ENCODE measurements at regions not wholly inside any gene's neighbourhood (a gene's known extent, or its start where the extent isn't known, plus 50 kb on each side); places are given as distances from the start of the nearest gene placed in this dataset.

DNA sequence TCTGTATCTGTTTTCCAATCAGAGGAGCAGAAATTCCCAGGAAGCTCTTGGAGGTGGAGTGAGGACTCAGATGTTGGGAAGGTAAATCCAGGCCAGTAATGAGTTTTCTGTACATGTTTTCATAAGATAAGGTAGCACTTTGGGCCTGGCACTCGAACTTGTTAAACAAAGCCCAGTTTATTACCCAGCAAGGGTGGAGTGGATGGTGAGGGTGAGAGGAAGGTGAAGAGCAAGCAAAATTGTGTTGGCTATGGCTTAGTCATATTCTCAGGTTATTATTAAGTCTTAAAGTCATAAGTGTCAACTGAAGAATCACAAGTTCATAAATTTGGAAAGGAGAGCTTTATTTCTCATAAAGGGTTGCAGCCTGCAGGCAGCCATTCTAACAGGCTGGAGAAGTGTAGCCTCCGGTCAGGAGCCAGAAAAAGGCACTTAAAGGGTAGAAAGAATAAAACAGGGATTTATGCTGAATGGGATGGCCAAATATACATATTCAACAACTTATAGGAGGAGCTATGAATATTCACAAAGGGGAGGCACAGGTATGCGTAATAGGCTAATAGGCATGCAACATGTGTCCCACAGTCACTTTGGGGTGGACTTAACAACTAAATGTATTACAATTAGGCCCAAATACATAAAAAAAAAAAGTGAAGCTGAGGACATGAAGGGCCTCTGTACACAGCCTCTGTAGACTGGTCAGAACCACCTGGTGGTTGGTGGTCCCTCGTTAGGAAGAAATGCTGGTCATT is 523.9 kb downstream of the LMO4 start:
- intact Hi-C loops (cut with DNase I): no loop called here
- FAIRE-seq (no peak), DNase-seq (no peak)

DNA sequence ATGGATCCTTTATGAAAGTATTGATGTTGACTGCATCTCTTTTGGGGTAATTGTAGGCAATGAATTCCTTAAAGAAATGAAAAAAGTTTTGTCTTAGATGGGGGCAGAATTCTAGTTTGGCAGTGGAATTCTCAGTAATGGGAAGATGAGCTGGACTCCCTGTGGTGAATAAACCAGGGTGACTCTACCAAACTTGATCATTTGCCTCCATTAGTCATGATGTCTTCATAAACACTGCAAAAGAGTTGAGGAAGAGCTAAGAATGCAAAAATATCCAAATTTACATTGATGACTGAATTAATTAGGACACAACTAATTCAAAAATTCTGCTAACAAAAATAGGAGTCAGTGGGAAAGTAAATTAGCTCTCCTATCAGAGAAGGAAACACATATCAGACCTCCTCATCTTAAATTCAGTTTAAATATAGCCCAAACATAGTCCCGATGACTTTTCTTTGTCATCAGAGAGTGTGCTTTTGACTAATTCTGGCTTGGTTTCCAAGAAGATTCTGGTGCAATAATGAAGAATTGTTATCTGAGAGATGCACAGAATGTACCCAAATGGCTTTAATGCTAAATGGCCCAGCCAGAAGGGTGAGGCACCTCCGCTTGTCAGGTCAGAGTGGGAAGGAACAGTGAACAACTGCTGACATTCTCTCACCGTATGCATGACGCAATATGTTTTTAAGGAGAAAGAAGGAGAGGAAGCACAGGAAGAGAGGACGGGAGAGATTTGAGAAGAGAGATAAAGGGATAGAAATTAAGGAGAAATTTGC is 525.1 kb downstream of the LMO4 start:
- no peaks in the 10 kb centered on the region for H3K36me3 ChIP-seq (ENCODE audit: control insufficient read depth in 2 of 3, insufficient read depth in 3 of 3, low read length in 3 of 3)
- no peak overlapping the region for H3K4me3 ChIP-seq (ENCODE audit: low read length in 3 of 3)
- intact Hi-C loops (cut with DNase I): no loop called here
- no peak overlapping the region for H3K9ac ChIP-seq (ENCODE audit: low read length in 3 of 3)
- H3K27me3 ChIP-seq (ENCODE audit: control insufficient read depth, insufficient read depth, low read length): no peaks in the 10 kb centered on the region
- H3K4me1 ChIP-seq (ENCODE audit: control insufficient read depth in 2 of 3, insufficient read depth in 2 of 3, low read depth in 1 of 3, low read length in 3 of 3): no peaks in the 10 kb centered on the region
- TF ChIP-seq, protein P1, sequence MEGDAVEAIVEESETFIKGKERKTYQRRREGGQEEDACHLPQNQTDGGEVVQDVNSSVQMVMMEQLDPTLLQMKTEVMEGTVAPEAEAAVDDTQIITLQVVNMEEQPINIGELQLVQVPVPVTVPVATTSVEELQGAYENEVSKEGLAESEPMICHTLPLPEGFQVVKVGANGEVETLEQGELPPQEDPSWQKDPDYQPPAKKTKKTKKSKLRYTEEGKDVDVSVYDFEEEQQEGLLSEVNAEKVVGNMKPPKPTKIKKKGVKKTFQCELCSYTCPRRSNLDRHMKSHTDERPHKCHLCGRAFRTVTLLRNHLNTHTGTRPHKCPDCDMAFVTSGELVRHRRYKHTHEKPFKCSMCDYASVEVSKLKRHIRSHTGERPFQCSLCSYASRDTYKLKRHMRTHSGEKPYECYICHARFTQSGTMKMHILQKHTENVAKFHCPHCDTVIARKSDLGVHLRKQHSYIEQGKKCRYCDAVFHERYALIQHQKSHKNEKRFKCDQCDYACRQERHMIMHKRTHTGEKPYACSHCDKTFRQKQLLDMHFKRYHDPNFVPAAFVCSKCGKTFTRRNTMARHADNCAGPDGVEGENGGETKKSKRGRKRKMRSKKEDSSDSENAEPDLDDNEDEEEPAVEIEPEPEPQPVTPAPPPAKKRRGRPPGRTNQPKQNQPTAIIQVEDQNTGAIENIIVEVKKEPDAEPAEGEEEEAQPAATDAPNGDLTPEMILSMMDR (IDR thresholded peaks at IDR 0.05; ENCODE audit: borderline replicate concordance, extremely low read depth, insufficient read depth): no peak
- H3K27ac ChIP-seq (ENCODE audit: low read depth in 2 of 2, low read length in 2 of 2): no peak overlapping the region
- peaks cover 0 to 4% (median 0%) of the 10 kb centered on the region in 3 donors for H3K9me3 ChIP-seq (ENCODE audit: control insufficient read depth in 2 of 3, insufficient read depth in 1 of 3, low read length in 3 of 3)
- FAIRE-seq: no peak
- DNase-seq: peak in 1 of 5 donors; percentile 62

More for the DNA sequence above, 523.9 kb downstream of the LMO4 start:
- Histone ChIP-seq H3K27ac (ENCODE audit: low read depth in 2 of 2, low read length in 2 of 2) (no peak overlapping the region), H3K9me3 (ENCODE audit: control insufficient read depth in 2 of 3, insufficient read depth in 1 of 3, low read length in 3 of 3) (peaks cover 0 to 2% (median 0%) of the 10 kb centered on the region in 3 donors), H3K4me3 (ENCODE audit: low read length in 3 of 3) (no peak overlapping the region), H3K27me3 (ENCODE audit: control insufficient read depth, insufficient read depth, low read length) (no peaks in the 10 kb centered on the region), H3K9ac (ENCODE audit: low read length in 3 of 3) (no peak overlapping the region), H3K4me1 (ENCODE audit: control insufficient read depth in 2 of 3, insufficient read depth in 2 of 3, low read depth in 1 of 3, low read length in 3 of 3) (no peaks in the 10 kb centered on the region), H3K36me3 (ENCODE audit: control insufficient read depth in 2 of 3, insufficient read depth in 3 of 3, low read length in 3 of 3) (no peaks in the 10 kb centered on the region)
- TF ChIP-seq, protein P1 (IDR thresholded peaks at IDR 0.05; ENCODE audit: borderline replicate concordance, extremely low read depth, insufficient read depth): no peak

DNA sequence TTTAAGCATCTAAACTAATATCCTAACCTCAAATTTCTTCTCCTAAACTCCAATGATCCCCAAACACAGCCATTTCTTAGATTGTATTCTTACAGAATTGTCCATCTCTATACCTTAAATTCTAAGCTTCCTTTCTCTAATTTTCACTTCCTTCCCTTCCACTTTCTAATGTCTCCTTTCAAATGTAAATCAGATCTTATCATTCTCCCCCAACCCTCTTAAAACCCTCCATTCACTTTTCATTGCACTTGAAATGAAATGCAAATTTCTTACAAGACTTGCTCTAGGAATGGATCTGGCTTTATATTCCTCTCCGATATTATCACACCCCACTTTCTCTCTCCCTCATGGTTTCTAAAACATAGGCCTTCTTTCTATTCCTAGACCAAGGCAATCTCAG is 534.6 kb downstream of the LMO4 start:
- FAIRE-seq: no peak
- TF ChIP-seq, protein P1 (IDR thresholded peaks at IDR 0.05; ENCODE audit: borderline replicate concordance, extremely low read depth, insufficient read depth): no peak
- H3K36me3 ChIP-seq (ENCODE audit: control insufficient read depth in 2 of 3, insufficient read depth in 3 of 3, low read length in 3 of 3): no peaks in the 10 kb centered on the region
- H3K4me3 ChIP-seq (ENCODE audit: low read length in 3 of 3): no peak overlapping the region
- H3K4me1 ChIP-seq (ENCODE audit: control insufficient read depth in 2 of 3, insufficient read depth in 2 of 3, low read depth in 1 of 3, low read length in 3 of 3): no peaks in the 10 kb centered on the region
- H3K27me3 ChIP-seq (ENCODE audit: control insufficient read depth, insufficient read depth, low read length): no peaks in the 10 kb centered on the region
- H3K9ac ChIP-seq (ENCODE audit: low read length in 3 of 3): no peak overlapping the region
- DNase-seq: no peak
- intact Hi-C loops (cut with DNase I): no loop called here
- no peak overlapping the region for H3K27ac ChIP-seq (ENCODE audit: low read depth in 2 of 2, low read length in 2 of 2)
- H3K9me3 ChIP-seq (ENCODE audit: control insufficient read depth in 2 of 3, insufficient read depth in 1 of 3, low read length in 3 of 3): peaks cover 0 to 8% (median 0%) of the 10 kb centered on the region in 3 donors
